ENCODE measurements at regions not wholly inside any gene's neighbourhood (a gene's known extent, or its start where the extent isn't known, plus 50 kb on each side); places are given as distances from the start of the nearest gene placed in this dataset.

- TF ChIP-seq, protein P1, sequence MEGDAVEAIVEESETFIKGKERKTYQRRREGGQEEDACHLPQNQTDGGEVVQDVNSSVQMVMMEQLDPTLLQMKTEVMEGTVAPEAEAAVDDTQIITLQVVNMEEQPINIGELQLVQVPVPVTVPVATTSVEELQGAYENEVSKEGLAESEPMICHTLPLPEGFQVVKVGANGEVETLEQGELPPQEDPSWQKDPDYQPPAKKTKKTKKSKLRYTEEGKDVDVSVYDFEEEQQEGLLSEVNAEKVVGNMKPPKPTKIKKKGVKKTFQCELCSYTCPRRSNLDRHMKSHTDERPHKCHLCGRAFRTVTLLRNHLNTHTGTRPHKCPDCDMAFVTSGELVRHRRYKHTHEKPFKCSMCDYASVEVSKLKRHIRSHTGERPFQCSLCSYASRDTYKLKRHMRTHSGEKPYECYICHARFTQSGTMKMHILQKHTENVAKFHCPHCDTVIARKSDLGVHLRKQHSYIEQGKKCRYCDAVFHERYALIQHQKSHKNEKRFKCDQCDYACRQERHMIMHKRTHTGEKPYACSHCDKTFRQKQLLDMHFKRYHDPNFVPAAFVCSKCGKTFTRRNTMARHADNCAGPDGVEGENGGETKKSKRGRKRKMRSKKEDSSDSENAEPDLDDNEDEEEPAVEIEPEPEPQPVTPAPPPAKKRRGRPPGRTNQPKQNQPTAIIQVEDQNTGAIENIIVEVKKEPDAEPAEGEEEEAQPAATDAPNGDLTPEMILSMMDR (IDR thresholded peaks at IDR 0.05) = no peak
- no peak for TF ChIP-seq POLR2A (IDR thresholded peaks at IDR 0.05)
Measured at GRCh38 chr11:45378516-45378915, 92.4 kb upstream of the SYT13 start.

Measured in heart left ventricle (tissue), 13 donors.